Keratinocyte (primary cell): ENCODE measurements at regions not wholly inside any gene's neighbourhood (a gene's known extent, or its start where the extent isn't known, plus 50 kb on each side); places are given as distances from the start of the nearest gene placed in this dataset.

ENCODE experiments used
- EZH2 ChIP-seq: IDR thresholded peaks from one replicate; pipeline ENCODE4 v1.6.1; 2012; ENCODE audit warnings: inconsistent platforms, mild to moderate bottlenecking, low read length, moderate library complexity
- TF ChIP-seq, protein P1 (sequence below), 3 experiments: IDR thresholded peaks in 1 of 3; conservative IDR thresholded peaks in 1 of 3; optimal IDR thresholded peaks in 1 of 3; 2 replicates in 2 of 3; 3 replicates in 1 of 3; pipeline versions ENCODE3 to v1.5.1; 2011; ENCODE audit warnings: low read length in 3 of 3, mild to moderate bottlenecking in 3 of 3, moderate library complexity in 2 of 3, control low read depth in 1 of 3, inconsistent platforms in 1 of 3; ENCODE audit not compliant: insufficient read depth in 2 of 3; ENCODE audit errors: extremely low read depth in 1 of 3

DNA sequence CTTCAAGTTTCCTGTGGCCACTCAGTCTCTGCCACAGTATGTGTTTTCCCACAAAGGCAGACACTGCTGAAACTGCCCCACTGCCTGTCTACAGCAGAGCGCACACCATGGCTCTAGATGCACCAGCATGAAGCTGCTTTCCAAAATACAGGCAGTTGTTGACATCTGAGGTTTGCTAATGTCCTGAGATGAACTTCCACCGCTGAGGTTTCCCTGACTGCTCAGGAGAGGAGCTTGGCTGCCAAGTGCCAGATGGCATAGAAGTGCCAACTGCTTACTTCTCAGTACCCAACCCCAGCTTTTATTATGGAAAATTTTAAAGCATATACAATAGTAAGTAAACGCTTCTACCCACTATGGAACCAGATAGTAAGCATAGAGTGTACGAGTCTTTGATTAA, 61.0 kb upstream of the EXOC1L start:
- TF ChIP-seq, protein P1, sequence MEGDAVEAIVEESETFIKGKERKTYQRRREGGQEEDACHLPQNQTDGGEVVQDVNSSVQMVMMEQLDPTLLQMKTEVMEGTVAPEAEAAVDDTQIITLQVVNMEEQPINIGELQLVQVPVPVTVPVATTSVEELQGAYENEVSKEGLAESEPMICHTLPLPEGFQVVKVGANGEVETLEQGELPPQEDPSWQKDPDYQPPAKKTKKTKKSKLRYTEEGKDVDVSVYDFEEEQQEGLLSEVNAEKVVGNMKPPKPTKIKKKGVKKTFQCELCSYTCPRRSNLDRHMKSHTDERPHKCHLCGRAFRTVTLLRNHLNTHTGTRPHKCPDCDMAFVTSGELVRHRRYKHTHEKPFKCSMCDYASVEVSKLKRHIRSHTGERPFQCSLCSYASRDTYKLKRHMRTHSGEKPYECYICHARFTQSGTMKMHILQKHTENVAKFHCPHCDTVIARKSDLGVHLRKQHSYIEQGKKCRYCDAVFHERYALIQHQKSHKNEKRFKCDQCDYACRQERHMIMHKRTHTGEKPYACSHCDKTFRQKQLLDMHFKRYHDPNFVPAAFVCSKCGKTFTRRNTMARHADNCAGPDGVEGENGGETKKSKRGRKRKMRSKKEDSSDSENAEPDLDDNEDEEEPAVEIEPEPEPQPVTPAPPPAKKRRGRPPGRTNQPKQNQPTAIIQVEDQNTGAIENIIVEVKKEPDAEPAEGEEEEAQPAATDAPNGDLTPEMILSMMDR (optimal IDR thresholded peaks at IDR 0.05 in 1 of 3, IDR thresholded peaks at IDR 0.05 in 1 of 3, conservative IDR thresholded peaks at IDR 0.05 in 1 of 3; ENCODE audit: extremely low read depth in 1 of 3, insufficient read depth in 2 of 3, low read length in 3 of 3) = no peak
- TF ChIP-seq EZH2 = no peak
